RPMI8226 (cell line): ENCODE measurements at regions not wholly inside any gene's neighbourhood (a gene's known extent, or its start where the extent isn't known, plus 50 kb on each side); places are given as distances from the start of the nearest gene placed in this dataset.
"Not testable (repeated sequence)": the region's sequence is repeated elsewhere in the genome, so short reads cannot be mapped to it uniquely, and the experiment has no call there.

Experiments
- DNase-seq: peaks from one replicate; pipeline ENCODE4 v3.0.0-alpha.2; 2015

DNA sequence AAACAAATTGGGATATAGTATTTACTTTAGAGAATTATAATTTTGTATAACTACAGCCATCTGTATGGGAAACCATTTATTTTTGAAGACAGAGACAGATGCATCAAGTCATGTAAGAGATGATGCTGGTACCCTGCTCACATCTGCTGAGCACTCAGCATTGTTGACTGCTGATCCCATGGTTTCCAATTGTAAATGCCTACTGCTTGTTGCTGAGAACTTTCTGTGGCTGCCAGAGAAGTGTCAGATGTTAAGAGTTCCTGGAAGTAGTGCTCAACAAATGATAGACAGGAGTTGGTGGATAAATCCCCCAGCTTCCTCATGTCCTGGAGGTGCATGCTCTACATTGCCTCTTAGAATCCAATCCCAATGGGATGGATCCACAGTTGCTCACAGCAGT lies 167.1 kb downstream of the OXSM start:
- DNase-seq = no peak

GRCh38 chr3:25960776-25961175 lies 170.9 kb downstream of the OXSM start:
- no peak for DNase-seq

- no peak for DNase-seq
Observed at GRCh38 chr3:25962255-25962654, 172.4 kb downstream of the OXSM start.

DNA sequence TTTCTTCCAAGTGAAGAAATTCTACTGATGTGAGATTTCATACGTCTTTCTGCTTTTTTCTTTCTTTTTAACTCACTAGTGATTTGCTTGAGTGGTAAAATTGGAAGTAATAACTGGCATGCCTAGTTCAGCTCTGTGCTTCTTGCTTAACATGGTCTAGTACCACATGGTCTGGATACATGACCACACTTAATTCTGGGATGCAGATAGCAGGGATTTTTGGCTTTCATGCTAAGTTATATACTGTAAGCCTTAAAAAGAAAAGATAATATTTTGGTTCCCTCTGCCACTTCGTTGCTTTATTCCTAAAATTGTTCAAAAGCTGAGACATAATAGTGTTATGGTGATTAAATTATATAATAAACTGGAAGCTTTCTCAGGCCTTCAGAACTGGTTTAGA lies 174.3 kb downstream of the OXSM start:
- no peak for DNase-seq

DNA sequence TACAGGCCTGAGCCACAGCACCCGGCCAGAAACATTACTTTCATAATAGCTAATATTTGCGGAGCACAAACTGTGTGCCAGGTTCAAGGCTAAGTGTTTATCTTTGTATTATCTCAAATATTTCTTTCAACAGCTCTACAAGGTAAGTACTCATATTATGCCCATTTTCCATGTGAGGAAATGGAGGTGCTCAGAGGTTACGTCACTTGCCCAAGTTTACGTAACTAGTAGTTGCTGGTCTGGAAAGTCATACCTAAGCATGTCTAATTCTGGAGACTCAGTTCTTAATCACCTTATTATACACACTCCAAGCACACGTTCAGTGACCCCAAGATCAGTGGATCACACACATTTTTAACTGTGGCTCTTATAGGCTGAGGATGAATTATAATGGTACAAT lies 177.5 kb downstream of the OXSM start:
- no peak for DNase-seq

GRCh38 chr3:25971736-25972135 lies 181.8 kb downstream of the OXSM start:
- DNase-seq = no peak

- DNase-seq = no peak
Observed at GRCh38 chr3:25973122-25973521, 183.2 kb downstream of the OXSM start.

DNA sequence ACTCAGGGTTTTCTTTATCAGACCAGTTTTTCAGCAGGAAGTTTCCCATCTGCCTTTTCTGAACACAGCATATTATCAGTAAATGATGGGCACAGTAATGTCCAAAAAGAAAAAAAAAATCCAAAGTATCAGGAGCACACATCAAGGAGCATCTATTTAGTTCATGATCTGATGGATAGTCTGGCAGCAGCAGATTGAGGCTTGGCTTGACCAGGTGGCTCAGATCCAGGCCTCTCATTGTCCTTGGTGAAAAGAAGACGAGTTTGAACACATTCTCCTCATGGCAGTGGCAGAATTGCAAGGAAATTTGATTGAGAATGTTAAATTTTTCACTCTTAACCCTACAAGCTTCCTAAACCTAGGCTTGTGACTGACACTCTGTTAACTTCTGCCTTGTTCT lies 192.9 kb downstream of the OXSM start:
- no peak for DNase-seq

GRCh38 chr3:25985621-25986020 lies 195.7 kb downstream of the OXSM start:
- no peak for DNase-seq

DNA sequence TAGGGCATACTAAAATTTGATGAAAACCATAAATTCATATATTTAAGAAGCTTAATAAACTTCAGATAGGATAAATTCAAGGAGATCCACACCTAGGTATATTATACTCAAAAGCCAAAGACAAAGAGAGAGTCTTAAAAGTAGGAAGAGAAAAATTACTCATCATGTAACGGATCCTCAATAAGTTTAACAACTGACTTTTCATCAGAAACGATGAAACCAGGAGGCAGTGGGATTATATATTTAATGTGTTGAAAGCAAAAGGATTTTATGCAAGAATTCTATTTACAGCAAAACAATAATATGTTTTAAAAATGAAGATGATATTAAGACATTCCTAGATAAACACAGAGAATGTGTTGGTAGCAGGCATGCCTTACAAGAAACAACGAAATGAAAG lies 202.7 kb downstream of the OXSM start:
- DNase-seq = no peak

GRCh38 chr3:26004172-26004571 lies 214.3 kb downstream of the OXSM start:
- no peak for DNase-seq

DNA sequence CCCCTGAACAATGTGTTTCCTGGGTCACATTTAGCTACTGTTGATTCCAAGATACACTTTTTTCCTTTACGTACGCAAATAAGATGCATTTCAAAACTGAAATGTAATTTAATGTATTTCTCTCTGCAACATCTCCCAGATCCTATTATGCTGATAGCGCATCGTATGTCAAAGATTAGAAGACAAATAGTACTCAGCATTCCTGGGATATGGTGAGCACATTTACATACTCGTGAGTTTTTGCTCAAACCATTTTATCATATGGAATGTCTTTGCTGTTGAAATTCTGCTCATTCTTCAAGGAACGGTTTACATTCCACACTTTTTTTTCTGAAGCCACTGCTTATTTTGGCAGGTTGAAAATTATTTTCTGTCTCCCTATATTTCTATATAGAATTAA lies 221.4 kb downstream of the OXSM start:
- DNase-seq = no peak

- no peak for DNase-seq
Observed at GRCh38 chr3:26012241-26012745, 222.4 kb downstream of the OXSM start.

GRCh38 chr3:26015752-26016151 lies 225.9 kb downstream of the OXSM start:
- DNase-seq = no peak

DNA sequence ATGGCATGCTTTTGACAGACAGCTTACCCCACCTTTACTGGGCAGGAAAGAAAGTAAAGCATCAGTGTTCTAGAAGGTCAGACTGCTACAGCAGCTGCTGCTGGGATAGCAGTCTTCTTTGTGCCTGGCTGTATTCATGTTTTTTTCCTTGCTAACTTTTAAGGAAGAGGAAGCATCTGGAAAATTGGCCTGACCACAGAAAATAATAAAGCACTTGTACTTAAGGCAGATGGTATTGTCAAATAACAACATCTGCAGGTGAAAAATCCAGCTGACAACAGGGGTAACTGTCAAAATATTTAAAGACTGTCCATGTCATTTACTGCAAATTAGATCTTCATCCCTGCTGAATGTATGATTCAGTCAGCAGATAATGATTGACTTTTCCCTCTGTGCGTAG lies 229.0 kb downstream of the OXSM start:
- no peak for DNase-seq

GRCh38 chr3:26024206-26024605 lies 234.3 kb downstream of the OXSM start:
- not testable (repeated sequence) for DNase-seq

DNA sequence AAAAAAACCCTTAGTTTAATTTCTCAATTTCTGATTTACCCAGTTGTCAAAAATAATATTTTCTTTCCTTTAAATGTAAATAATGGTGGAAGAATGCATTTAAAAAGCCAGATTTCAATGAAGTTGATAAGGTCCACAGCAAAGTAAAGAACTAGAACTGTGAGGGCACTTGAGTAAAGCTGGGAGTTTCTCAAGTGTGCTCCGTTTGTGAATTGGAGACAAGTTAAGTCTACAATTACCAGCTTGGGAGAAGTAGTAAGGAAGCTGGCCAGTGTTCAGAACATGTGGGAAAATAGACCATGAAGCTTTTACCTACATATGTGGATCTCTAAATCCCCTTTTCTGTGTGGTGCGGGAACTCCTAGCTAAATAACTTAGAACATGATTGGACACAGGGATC lies 239.4 kb downstream of the OXSM start:
- DNase-seq = no peak

GRCh38 chr3:26042126-26042525 lies 252.2 kb downstream of the OXSM start:
- not testable (repeated sequence) for DNase-seq

DNA sequence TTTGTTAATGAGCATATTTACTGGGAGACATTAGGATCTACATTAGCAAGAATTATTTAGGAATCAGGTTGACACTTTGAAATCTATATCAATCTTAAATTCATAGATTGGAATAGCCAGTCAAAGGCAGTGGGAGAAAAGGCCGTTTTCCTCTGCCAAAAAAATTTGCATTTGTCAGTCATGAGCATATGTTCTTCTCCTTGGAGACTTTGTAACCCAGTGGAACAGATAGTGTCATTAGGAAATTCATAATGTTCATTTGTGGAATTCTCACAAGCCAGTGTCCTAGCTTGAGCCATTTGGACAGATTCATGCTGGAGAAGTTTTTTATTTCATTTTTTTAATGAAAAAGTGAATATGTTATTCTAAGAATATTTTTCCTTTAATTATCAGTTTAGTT lies 260.1 kb downstream of the OXSM start:
- no peak for DNase-seq

- DNase-seq = no peak
Observed at GRCh38 chr3:26050776-26051175, 260.9 kb downstream of the OXSM start.

DNA sequence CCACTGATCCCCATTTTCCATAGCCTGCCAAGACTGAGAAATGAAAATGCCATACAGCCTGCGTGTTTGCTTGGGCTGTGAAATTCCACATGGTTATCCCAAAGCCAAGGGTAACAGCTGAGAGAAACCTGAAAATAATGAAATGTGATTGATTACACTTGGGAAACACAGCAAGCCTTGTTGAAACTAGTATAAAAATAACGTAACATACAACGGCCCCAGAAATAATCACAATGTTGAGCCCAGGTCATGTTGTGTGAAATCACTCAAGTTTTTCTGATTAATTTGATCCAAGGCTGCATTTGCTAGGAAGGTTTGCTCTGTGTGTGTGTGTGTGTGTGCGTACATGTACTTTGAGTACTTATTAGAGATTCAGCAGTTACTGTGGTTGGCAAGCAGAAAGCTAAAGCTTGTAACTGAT lies 269.0 kb downstream of the OXSM start:
- DNase-seq = no peak

GRCh38 chr3:26061947-26062346 lies 272.1 kb downstream of the OXSM start:
- no peak for DNase-seq

- DNase-seq = no peak
Observed at GRCh38 chr3:26064297-26064696, 274.4 kb downstream of the OXSM start.

DNA sequence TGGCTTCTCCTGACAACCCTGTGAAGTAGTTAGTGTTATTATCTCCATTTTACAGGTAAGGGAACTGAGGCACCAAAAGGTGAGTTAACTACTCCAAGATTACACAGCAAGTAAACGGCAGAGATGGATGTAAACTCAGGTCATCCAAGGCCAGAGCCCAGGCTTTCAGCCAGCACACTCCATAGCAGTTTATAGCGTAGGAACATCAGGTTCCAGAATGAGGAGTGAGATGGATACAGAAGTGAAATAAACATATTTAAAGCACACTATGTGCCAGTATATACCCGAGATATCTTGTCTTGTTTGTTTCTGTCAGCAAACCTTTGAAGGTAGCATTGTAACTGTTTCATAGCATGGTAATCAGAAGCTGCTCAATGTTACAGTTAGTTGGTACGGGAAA lies 279.0 kb downstream of the OXSM start:
- DNase-seq = no peak

GRCh38 chr3:26070854-26071253 lies 281.0 kb downstream of the OXSM start:
- no peak for DNase-seq

- DNase-seq = no peak
Observed at GRCh38 chr3:26074080-26074479, 284.2 kb downstream of the OXSM start.
